SKM-1 (cell line): ENCODE measurements at regions not wholly inside any gene's neighbourhood (a gene's known extent, or its start where the extent isn't known, plus 50 kb on each side); places are given as distances from the start of the nearest gene placed in this dataset.

ENCODE experiments used
- DNase-seq: peaks from one replicate; lab custom pipeline; 2025; ENCODE audit not compliant: unreplicated experiment; lab: John Stamatoyannopoulos, UW

DNA sequence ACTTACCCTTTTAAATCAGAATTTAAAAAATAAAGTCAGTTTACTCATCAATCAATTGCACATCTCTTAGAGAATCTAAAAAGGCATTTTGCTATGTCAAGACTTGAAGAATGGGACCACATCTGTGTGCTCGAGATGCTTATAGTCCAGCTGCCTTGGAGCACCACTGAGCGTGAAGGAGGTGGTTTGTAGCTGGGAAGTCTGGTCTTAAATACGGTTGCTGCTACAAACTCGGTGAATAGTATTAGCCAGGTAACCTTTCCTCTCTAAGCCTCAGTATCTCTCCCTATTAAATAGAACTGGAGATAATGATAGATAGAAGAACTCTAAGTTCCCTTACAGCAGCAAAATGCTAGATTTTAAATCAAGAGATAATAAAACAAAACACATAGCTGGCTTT is 289.7 kb downstream of the TRIB2 start:
- DNase-seq = no peak

DNA sequence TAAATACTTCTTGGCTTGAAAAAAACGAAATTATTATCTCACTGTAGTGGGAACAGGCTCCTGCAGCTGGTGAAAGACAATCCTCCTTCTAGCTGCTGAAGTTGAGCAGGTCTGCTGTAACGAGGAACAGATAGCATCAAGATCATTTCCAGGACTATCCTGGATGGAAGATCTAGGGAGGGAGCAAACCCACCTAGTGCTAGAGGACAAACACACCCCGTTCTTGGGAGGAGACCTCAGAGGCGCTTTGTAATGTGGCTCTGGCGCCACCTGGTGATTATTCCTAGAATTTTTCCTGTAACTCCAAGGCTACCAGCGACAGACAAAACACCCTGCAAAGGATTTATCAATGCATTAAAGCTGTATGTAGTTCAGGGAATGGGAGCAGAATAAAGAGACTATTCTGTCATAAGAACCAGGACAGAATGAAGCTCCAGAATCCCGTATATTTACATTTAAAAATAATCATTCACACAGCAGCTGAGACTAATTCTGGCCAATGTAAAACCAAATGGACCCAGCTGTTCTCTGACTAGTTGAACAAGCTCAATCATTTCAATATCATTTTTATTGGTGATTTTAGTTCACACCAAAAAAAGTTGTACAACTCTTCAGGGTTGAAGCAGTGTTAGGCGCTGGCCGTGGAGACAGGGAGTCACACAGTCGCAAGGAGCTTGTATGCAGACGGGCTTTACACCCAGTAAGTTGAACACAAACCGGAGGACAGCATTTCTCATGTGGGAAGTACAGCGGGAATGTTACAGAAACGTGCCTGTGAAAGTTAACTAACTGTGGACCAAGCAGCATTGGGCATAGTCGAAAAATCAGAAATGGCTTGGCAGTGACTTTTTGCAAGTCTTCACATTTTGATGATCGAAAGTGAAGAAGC is 290.3 kb downstream of the TRIB2 start:
- peak; percentile 36 for DNase-seq

DNA sequence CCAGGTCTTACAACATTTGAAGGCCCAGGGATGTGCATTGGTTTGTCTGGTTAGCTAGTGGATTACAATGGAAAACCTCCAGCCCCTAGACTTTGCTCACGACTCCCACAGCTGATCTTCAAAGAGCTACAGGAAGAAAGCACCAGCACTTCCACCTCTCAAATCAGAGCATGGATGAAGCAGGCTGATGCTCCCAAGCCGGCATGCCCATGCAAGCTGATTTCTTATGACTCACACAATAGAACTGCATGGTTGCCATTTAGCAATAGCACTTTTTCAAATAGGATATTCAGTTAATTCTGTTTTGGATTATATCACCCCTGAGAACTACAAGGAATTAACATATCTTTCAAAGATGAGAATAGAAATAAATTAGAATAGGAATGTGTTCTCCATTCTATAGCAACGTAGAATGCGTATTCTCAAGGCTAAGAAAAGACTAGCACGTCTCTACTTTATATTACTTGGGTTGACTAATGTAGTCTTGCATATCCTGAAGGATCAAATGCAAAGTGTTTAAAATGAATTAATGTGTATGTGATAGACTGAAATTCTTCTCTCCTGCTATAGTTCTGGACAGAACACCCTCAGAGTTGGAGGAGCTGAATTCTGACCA is 292.4 kb downstream of the TRIB2 start:
- no peak for DNase-seq

DNA sequence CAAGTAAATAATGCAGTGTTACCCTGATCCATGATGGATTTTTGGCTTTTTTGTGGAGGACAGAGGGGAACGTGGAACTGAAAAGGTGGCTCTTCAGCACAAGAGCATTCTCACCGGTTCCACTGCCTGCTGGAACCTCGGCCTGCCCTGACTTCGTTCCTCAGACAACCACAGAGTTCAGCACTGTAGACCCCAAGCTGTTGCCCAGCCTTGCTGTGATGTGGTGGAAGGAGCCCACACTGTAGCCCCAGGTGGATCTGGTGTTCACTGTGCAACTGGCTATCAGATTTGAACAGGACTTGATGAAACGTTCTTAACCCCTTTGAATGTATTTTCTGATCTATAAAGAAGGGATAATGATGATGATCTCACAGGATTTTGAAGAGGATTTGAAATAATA is 293.5 kb downstream of the TRIB2 start:
- DNase-seq = no peak

DNA sequence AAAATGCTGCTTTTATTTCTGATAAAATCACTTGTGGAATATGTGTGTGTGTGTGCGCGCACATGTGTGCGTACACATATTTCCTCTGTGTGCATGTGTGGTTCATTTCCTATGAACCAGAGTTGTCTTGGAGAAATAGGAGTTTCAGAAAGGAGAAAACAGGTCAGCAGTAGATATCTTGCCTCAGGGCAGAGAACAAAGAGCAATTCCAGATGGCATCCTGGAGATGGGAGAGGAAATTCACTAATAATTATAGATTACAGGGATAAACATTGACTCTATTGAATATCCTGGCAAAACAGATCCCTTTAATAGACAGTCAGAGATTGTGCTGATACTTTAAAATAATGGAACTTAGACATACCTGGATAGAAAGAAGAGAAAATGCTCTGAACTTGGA is 298.0 kb downstream of the TRIB2 start:
- no peak for DNase-seq

DNA sequence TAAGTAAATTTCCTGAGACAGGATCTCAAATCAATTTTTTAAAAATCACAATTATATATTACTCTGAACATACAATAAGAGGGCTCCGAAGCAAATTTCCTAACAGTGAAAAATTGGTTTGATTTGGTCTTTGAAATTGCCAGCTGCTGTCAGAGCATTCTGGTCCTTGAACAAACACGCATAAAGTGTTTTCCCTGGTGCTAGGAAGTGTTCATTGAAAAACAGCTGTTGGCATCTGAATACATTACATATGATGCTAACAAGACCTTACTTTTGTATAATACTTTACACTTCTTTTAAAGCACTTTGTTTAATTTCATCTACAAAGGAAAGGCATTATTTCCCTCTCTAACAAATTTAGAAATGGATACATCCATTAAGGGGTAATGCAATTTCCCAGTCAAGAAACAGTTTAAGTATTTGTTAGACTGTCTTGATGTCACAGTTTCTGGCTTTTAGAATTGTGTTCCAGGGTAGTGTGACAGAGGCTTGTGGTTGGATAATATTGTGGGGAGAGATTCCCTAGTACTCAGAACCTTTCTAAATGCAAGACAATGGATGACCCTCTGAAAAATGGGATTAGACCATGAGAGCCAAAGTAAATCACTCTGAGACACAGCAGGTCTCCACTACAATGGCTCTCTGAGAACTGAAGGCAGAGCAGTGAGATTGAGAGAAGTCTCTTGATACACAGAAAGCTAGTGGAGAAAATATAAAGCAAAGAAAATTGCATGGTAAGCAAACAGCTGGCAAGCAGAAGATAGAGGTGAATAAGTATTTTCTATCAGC is 299.0 kb downstream of the TRIB2 start:
- DNase-seq = no peak

DNA sequence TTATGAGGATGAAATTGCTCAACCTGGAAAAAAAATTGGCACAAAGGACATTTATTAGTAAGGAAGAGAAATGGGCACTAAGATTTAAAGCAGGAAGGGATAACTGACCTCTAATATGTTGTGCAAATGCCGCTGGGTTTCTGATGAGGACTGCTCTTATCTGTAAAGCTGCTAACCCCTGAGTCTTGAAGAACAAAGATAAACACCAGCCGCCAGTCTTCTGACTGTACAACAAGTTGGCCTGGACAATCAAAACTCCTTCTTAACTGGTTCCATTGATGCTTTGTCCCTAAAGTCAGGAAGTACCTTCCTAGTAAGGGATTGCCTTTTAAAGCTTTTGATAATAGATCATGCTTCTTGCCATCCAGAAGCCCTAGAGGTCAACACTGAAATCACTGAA is 301.8 kb downstream of the TRIB2 start:
- DNase-seq = no peak

DNA sequence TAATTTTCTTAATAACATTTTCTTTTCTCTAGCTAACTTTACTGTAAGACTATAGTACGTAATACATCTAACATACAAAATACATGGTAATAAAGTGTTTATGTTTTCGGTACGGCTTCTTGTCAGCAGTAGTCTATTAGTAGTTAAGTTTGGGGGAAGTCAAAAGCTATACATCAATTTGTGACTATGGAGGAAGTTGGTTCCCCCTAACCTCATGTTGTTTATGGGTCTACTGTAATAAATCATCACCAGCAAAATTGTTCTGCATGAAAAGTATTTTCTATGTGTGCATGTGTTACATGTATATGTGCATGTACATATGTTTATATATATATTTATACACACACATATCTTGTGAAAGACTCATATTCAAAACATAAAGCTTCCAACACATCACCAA is 303.0 kb downstream of the TRIB2 start:
- DNase-seq = no peak

DNA sequence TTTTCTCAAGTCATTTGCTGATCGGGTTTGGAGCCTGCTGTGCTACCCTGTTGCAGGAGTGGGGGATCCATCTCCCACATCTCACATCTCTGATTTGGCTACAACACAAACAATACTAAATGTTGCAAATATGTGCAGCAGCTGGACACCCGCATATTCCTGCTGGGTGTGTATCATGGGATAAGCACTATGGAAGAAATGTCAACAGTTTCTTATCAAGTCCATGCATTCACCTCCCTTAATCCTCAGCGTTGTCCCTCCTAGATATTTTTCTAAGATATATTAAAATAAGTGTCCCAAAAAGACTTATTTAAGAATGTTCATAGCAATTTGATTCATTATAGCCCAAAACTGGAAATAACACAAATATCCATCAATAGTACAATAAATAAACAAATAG is 303.7 kb downstream of the TRIB2 start:
- no peak for DNase-seq

DNA sequence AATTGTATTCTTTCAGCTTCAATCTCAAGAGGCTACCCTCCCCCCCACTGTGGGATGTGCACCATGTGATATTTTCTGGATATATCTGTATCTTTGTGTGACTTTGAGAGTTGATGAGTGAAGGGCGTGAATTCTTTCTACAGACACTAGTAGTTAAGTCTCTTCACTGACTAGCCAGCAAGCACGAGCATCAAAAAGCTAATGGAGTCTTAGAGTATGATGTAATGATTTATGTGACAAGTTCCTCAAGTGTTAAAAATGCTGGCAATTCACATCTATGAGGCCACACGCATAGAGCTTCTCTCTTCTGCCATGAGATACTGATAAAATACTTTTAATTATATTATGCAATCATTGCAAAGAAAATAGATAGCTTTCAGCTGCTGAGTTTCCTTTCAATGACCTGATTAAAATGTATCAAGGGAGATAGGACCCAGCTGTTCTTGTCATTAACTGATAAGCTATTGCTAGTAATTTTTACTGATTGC is 304.8 kb downstream of the TRIB2 start:
- DNase-seq = no peak

DNA sequence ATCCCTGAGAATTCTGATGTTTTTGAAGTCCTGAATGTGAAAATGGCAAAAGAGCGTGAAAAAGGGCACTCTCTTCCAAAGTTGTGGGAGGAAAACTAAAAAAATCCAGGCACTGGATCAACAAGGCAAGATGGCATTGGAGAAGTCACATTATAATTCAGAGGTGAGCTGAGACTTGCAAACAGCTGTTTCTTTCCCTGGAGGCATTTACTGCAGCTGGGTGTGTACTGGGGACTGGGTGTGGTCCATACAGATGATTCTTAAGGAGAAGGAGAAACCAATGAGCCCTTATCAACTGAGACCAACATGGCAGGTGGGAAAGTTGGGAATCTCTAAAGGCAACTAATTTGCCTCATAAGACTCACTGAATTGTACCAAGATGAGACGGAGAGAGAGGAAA is 313.9 kb downstream of the TRIB2 start:
- DNase-seq = no peak

DNA sequence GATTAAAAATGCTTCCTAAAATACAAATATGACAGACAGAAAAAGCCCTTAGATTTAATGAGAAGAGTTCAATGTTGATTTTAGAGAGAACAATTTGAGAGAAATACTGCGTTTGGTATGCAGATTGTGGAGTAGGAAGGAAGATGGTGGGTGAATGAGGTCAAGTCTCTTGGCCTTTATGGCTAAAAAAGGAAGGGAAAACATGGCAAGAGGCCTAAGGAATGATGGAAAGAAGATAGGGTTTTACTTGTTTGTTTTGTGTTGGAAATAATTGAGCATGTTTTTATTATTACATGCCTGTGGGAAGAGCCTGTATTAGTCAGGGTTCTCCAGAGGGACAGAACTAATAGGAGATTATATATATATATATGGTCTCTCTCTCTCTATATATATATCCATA is 318.1 kb downstream of the TRIB2 start:
- DNase-seq = no peak

DNA sequence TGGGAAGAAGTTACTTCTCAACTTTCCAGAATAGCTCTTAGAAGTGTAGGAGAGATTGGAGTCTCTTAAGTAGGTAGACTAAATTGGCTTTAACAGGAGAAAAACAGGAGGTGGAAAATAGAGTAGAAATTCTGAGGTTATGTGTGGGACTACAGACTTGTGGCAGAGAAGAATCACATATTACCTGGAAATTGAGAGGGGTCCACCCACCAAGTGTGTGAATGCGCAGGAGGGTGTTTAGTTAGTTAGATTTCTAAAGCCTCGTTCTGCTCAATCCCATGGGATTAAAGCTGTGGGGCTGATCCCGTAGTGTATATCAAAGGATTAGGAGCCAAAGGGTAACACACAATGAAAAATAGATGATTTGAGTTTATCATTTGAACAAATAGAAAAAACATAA is 319.1 kb downstream of the TRIB2 start:
- no peak for DNase-seq

DNA sequence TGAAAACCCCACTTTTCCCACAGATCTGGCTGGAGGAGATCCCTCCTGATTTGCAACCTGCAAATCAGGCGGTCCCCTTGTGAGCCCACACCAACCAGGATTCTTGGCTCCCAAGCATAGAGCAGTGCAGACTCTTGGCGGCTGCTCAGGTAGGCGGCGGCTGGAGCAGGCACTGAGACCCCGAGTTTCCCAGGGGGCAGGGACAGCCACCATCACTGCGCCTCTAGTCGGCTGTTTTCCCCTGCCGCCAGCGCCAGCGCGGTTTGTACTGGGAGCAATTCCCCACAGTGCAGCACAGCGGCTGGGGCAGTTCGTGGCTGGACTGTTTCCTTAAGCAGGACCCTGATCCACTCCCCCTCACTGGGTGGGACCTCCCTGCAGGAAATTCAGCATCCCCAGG is 323.3 kb downstream of the TRIB2 start:
- no peak for DNase-seq

DNA sequence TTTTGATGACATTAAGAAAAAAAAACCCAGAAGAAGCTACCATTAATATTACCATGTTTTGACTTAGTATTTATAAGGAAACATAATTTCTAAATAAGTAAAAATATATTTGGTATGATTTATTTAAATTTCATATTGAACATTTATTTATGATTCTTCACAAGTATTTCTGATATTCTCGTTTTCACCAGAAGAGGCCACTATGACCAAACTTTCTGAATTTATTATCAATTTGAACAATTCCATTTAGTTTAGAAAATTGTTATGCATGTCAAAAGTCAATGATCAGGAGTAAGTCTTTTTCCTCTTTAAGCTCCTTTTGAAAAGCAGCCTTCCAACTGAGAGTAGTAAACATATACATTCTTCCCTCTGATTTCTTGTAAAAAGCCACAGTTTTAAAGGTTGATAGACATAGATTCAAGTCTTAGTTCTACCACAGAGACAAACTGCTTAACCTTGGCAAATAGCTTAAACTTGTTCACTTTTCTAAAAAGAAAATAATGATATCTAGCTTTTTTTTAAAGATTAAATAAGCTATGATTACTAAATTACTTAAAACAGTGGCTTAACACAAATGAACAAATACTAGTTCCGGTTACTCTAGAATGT is 329.9 kb downstream of the TRIB2 start:
- DNase-seq = no peak

DNA sequence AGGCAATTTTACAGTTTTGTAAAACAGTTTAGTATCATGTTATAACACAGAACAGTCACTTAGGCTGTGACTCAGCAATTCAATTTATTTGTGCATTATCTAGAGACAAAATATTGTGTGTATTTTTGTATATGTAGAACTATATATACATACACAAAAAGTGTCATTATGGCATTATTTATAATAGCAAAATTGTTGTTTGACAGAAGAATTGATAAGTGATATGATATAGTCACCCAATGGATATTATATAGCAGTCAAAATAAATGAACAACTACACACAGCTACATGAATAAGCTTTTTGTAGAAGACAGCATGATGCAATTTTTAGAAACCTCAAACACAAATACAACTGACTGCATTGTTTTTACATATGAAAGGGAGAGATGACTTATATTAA is 334.0 kb downstream of the TRIB2 start:
- no peak for DNase-seq

DNA sequence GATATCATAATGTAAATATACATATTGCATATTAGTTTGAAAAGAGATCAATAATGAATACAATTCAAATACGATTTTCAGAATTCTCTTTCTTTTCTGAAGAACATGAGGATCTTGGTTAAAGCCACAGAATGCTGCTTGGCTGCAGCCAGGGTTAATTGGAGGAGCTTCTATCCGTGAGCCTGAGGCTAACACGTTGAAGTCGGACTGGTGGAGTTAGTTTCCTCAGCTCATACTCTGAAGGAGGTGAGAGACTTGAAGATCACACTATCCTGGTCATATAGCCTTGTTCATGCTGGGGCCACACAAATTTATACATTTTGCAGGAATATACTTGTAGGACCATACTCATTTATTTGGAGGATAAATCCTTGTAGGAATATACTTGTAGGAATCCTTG is 335.8 kb downstream of the TRIB2 start:
- DNase-seq = no peak

DNA sequence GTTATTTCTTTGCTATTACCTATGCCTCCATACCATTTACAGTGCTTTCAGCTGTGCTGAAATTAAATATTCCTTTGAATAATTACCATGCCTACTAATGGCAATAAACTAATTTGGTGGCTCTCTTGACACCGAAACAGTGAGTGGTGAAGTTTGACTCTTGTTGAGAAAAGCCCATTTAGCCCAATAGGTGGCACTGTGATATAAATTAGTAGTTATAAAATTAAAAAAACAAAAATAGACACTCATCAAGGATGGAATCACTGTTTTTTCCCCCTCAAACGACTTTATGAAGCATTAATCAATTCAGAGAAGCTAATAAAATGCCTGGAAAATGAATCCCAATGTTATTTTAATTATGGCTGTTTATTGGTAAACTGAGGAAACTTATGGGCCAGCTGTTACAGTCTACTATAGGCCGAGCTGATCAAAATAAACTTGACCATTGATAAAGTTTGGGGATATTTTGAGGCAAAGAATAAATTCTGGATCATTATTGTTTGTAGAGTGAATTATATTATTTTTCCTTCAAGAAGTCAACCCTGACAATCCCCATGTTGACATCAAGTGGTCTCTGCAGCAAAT is 339.6 kb downstream of the TRIB2 start:
- DNase-seq = peak; percentile 3

DNA sequence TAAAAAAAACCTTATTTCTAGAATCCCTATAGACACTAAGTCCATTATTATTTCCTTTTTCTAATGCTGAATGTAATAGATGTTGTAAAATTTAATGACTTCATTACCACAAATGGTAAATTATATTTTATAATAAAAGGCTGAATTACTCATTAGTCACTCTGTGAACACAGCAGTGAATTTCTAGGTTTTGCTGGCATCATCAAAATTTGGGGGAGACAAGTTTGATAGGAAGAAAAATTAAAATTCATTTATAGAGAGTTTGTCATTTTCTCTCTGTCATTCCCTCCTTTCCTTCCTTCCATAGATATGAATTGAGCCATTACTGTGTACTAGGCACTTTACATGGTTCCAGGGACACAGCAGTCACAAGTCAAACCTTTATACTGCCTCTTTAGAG is 340.9 kb downstream of the TRIB2 start:
- no peak for DNase-seq

DNA sequence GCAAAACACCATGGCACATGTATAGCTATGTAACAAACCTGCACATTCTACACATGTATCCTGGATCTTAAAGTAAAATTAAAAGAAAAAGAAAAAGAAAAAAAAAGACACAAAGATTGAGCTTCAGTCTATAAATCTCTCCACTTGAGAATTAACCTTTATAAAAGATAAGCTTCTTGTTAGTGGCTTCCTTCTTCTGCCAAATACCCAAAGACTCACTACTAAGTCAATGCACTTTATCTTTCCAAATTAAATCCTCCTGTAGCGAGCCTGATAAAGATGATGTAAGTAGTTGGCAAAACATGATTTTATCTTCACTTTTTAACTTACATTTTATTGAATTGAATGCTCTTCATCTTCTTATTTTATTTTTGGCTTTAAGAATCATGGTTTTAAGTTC is 349.9 kb downstream of the TRIB2 start:
- DNase-seq = no peak

DNA sequence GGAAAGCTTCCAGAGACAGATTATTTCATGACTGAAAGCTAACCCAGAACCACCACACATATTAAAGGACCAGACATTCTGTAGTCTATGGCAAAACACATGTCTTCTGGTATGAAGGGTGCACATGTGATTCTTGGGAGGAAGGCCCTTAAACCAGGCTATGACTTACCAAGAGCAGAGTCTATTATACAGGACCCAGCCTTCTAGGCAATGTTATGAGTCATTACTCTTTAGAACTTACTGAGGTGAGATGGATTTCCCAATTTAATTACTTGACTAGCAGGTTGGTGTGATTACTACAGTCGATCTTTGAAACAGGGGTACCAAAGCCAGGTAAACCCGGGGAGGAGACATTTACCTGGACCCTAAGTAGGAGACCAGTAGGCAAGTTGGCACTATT is 350.8 kb downstream of the TRIB2 start:
- DNase-seq = no peak
